Prostate gland (tissue), 2 donors: ENCODE measurements at regions not wholly inside any gene's neighbourhood (a gene's known extent, or its start where the extent isn't known, plus 50 kb on each side); places are given as distances from the start of the nearest gene placed in this dataset.

Source experiments
- CTCF ChIP-seq, 4 experiments: fragments of 200-600 bp in 2 of 4; fragments of 450-650 bp in 2 of 4; sonication (generic) in 2 of 4; IDR thresholded peaks; 1 replicate in 3 of 4; 2 replicates in 1 of 4; pipeline ENCODE4 v1.5.1; 2016 to 2019; ENCODE audit warnings: antibody characterized with exemption in 4 of 4, mild to moderate bottlenecking in 2 of 4, moderate library complexity in 2 of 4
- POLR2A ChIP-seq: fragments of 450-650 bp; IDR thresholded peaks from one replicate; pipeline ENCODE4 v1.6.1; 2016; ENCODE audit warnings: antibody characterized with exemption, mild to moderate bottlenecking

- TF ChIP-seq CTCF (IDR thresholded peaks at IDR 0.05) (no peak), POLR2A (no peak)
These were observed 63.3 kb downstream of the DRD1 start for GRCh38 chr5:175380701-175381100.
